ENCODE measurements at regions not wholly inside any gene's neighbourhood (a gene's known extent, or its start where the extent isn't known, plus 50 kb on each side); places are given as distances from the start of the nearest gene placed in this dataset.
A peak's percentile ranks its signal among the peaks of the same experiment; 100 is the strongest.

DNA sequence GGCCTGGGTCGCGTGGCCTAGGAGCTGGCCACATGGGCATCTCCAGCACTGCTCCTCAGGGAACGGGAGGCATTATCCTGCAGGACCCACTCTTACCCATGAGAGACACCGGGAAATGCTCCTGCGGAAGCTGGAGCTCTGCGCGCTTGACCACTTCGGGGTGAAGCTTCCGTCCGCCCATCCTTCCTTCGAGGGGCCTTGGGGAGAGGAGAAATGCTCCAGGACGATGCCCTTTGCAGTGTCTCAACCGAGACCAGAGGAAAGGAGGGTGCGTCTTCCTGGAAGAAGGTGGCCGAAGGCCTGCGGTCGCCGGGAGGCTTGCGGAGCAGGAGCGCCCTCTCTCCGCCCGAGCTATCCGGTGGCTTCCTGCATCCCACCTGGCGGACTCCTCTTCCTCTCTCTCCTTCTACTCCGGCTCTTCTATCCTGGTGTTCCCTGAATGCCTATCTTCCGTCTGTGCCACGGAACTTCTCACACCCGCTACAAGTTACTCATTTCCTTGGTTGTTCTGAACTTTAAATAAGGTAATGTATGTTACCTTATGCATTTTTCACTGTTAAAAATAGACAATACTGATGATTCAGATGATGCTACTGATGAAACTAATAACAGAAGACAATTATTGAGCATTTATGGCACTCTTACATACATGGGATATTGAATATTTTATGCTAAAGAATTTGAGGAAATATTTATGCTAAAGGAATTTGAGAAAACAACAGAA is 91.4 kb downstream of the PRKAB2 start:
- Histone ChIP-seq H3K4me3 (no peak overlapping the region), H3K27ac (no peak overlapping the region), H3K27me3 (peaks cover 64 to 93% (median 80%) of the 10 kb centered on the region in 3 donors), H3K4me1 (peaks cover 0 to 20% of the 10 kb centered on the region in 2 donors), H3K36me3 (no peaks in the 10 kb centered on the region), H3K9me3 (no peaks in the 10 kb centered on the region)
- no peak for TF ChIP-seq POLR2A (IDR thresholded peaks at IDR 0.05)
- TF ChIP-seq, protein P1, sequence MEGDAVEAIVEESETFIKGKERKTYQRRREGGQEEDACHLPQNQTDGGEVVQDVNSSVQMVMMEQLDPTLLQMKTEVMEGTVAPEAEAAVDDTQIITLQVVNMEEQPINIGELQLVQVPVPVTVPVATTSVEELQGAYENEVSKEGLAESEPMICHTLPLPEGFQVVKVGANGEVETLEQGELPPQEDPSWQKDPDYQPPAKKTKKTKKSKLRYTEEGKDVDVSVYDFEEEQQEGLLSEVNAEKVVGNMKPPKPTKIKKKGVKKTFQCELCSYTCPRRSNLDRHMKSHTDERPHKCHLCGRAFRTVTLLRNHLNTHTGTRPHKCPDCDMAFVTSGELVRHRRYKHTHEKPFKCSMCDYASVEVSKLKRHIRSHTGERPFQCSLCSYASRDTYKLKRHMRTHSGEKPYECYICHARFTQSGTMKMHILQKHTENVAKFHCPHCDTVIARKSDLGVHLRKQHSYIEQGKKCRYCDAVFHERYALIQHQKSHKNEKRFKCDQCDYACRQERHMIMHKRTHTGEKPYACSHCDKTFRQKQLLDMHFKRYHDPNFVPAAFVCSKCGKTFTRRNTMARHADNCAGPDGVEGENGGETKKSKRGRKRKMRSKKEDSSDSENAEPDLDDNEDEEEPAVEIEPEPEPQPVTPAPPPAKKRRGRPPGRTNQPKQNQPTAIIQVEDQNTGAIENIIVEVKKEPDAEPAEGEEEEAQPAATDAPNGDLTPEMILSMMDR (IDR thresholded peaks at IDR 0.05 in 4 of 5, conservative IDR thresholded peaks at IDR 0.05 in 1 of 5) = no peak
- in situ Hi-C loops (cut with MboI; ENCODE audit: low sequenced_read_pairs in 4 of 4) = no loop called here
- DNase-seq (no peak), ATAC-seq (no peak)
- intact Hi-C loops (cut with DNase I; ENCODE audit: low total_unique reads) = loop anchor here (10.0 kb wide), 1 partner anchor 164 kb away; the partner anchor contains the start of gene CHD1L

DNA sequence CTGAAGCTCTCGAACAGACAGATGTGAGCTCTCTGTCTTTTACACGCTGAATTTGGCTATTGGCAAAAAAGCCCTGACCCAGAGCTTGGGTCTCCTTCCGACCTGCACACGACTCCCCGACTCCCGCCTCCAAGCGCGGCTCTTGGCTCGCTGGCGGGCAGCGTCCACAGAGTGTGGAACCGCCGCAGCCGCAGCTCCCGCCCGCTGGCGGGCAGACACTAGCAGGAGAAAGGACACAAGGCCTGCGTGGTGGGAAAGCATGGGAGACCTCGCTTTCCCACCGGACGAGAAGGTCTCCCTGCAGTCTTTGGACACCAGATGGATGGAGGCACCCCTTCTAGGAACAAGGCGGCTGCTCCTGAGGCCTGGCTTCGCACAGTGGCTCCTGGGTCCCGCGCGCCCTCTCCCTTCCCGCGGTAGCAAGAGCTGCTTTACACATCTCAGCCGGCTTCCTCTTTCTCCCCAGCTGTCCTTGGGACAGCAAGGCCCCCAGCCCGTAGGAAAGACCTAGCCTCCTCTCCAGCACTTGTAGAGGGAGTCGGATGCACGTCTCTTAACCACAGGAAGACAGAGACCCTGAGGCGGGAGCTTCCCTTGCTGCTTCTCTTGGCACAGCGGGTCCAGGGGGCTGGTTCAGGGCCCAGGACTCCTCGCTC is 92.1 kb downstream of the PRKAB2 start:
- intact Hi-C loops (cut with DNase I; ENCODE audit: low total_unique reads) (loop anchor here (10.0 kb wide), 1 partner anchor 165 kb away; the partner anchor contains the start of gene CHD1L), in situ Hi-C loops (cut with MboI; ENCODE audit: low sequenced_read_pairs in 4 of 4) (no loop called here)
- no peak overlapping the region for H3K27ac ChIP-seq
- TF ChIP-seq, protein P1 (IDR thresholded peaks at IDR 0.05 in 4 of 5, conservative IDR thresholded peaks at IDR 0.05 in 1 of 5) = no peak
- TF ChIP-seq POLR2A (IDR thresholded peaks at IDR 0.05) = no peak
- H3K4me1 ChIP-seq = peaks cover 0 to 19% of the 10 kb centered on the region in 2 donors
- peak overlapping the region in 1 of 4 donors; percentile 25 for H3K4me3 ChIP-seq
- no peaks in the 10 kb centered on the region for H3K9me3 ChIP-seq
- ATAC-seq (no peak), DNase-seq (no peak)
- peaks cover 68 to 97% (median 78%) of the 10 kb centered on the region in 3 donors for H3K27me3 ChIP-seq
- H3K36me3 ChIP-seq = no peaks in the 10 kb centered on the region

DNA sequence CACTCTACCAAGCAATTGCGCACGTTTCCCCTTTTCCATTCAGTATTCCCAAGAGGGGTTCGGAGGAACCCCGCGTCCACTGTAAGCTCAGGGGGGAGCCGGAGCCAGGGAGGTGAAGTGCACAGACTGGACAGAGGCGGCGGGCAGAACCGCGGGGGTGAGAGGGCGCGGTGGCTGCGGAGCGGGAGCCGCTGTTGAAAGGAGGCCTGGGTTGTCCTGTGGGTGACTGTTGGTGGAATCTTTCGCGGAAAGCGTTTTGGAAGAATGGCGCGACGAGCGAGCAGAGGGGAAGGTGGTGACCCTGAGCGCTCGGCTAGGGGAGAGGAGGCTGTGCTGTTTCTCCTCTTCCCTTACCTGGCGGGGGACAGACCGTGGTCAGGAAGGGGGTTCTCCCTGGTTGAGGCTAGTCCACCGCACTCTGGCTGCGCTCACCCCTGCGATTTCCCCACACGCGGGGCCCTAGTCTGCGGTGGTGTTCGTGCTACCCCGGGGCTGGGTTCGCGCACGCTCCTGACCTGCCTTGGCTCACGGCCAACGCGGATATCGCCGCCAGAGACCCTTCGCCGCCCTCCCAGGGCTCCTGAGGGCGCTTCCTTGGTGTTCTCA is 92.8 kb downstream of the PRKAB2 start:
- TF ChIP-seq, protein P1 (IDR thresholded peaks at IDR 0.05 in 4 of 5, conservative IDR thresholded peaks at IDR 0.05 in 1 of 5) = no peak
- no peak for TF ChIP-seq POLR2A (IDR thresholded peaks at IDR 0.05)
- no peaks in the 10 kb centered on the region for H3K9me3 ChIP-seq
- peak overlapping the region in 1 of 4 donors; percentile 25 for H3K4me3 ChIP-seq
- H3K4me1 ChIP-seq = peaks cover 0 to 13% of the 10 kb centered on the region in 2 donors
- intact Hi-C loops (cut with DNase I; ENCODE audit: low total_unique reads) = loop anchor here (10.0 kb wide), 1 partner anchor 165 kb away; the partner anchor contains the start of gene CHD1L
- no peak for DNase-seq
- ATAC-seq = no peak
- in situ Hi-C loops (cut with MboI; ENCODE audit: low sequenced_read_pairs in 4 of 4) = no loop called here
- peaks cover 70 to 97% (median 72%) of the 10 kb centered on the region in 3 donors for H3K27me3 ChIP-seq
- H3K36me3 ChIP-seq = no peaks in the 10 kb centered on the region
- no peak overlapping the region for H3K27ac ChIP-seq

DNA sequence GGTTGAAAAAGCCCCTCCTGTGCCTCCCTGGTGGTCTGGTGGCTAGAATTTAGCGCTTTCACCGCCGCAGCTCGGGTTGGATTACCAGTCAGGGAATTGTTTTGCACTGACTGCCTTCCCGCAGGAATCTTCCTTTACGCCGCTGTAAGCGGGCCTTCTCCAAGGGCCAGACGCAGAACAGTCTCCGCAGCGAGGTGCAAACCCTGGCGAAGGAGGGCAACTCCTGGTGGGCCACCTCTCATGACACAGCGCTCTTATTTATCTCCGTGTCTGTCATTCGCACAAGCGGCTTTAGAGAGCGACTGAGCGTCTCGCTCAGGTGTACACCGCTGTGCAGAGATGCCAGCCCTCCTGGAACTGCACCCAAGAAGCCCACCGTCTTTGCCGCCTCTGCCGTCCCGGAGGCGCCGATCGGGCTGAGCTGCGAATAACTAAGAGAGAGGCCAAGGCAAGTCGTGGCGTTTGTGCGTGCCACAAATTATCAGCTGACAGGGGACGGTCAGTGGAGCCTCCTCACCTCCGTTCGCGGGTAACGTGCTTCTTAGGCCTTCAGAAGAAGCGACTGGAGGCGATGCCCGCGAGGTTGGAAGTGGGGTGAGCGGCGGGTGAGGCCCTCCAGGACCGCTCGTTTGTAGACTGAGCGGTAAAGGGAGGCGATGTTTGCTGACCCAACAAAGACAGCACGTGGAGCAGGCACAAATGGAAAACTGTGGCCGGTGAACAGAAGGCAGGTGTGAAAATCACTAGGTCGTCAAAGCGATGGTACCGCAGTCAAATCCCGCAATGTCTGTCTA is 93.5 kb downstream of the PRKAB2 start:
- ATAC-seq (no peak), DNase-seq (no peak)
- peaks cover 66 to 97% (median 74%) of the 10 kb centered on the region in 3 donors for H3K27me3 ChIP-seq
- H3K4me1 ChIP-seq = peaks cover 0 to 7% of the 10 kb centered on the region in 2 donors
- TF ChIP-seq POLR2A (IDR thresholded peaks at IDR 0.05) = no peak
- TF ChIP-seq, protein P1 (IDR thresholded peaks at IDR 0.05 in 4 of 5, conservative IDR thresholded peaks at IDR 0.05 in 1 of 5) = no peak
- H3K4me3 ChIP-seq = peak overlapping the region in 1 of 4 donors; percentile 25
- no peaks in the 10 kb centered on the region for H3K36me3 ChIP-seq
- H3K9me3 ChIP-seq = no peaks in the 10 kb centered on the region
- intact Hi-C loops (cut with DNase I; ENCODE audit: low total_unique reads) = no loop called here
- in situ Hi-C loops (cut with MboI; ENCODE audit: low sequenced_read_pairs in 4 of 4) = no loop called here
- no peak overlapping the region for H3K27ac ChIP-seq
